ENCODE measurements at regions not wholly inside any gene's neighbourhood (a gene's known extent, or its start where the extent isn't known, plus 50 kb on each side); places are given as distances from the start of the nearest gene placed in this dataset.

- TF ChIP-seq CTCF (IDR thresholded peaks at IDR 0.05; ENCODE audit: low read depth, low read length), result no peak
- TF ChIP-seq EZH2phosphoT487 (IDR thresholded peaks at IDR 0.05; ENCODE audit: low read depth), result no peak
Observed at GRCh38 chr21:26225046-26225445, 54.5 kb upstream of the APP start.

Measured in OCI-LY3 (cell line).